Endothelial cell of umbilical vein (primary cell): ENCODE measurements at regions not wholly inside any gene's neighbourhood (a gene's known extent, or its start where the extent isn't known, plus 50 kb on each side); places are given as distances from the start of the nearest gene placed in this dataset.

Source experiments
- BruUV-seq: library from RNA; stranded (reverse); fragments of 400-500 nt; replicated peaks from 2 replicates; lab custom pipeline; 2021; lab: Mats Ljungman, UMichigan
- CTCF ChIA-PET: fragments of 300-600, 350-600 bp; sonication (Branson Sonifier 250); formaldehyde crosslinking; loops from one replicate; lab custom pipeline; 2021; ENCODE audit warnings: antibody characterized with exemption, inconsistent platforms; lab: Charles Lee
- POLR2A ChIA-PET: fragments of 300-600, 350-600 bp; sonication (Branson Sonifier 250); formaldehyde crosslinking; loops from one replicate; lab custom pipeline; 2021; ENCODE audit warnings: antibody characterized with exemption, inconsistent platforms; lab: Charles Lee
- DNase-seq: peaks from one replicate; pipeline ENCODE4 v3.0.0-alpha.2; 2011; ENCODE audit warnings: low read depth, low spot score
- FAIRE-seq: peaks from 2 replicates; lab custom pipeline; 2011; peaks lifted over from hg19 to GRCh38; lab: Jason Lieb, UNC
- H2AFZ ChIP-seq: 2 replicates; pipeline ENCODE4 v1.6.0; 2012; ENCODE audit warnings: low read depth, low read length, control low read depth, inconsistent platforms
- H3K27ac ChIP-seq: 2 replicates; pipeline ENCODE4 v1.5.1; 2011; ENCODE audit warnings: low read depth, mild to moderate bottlenecking, control low read depth, low read length, moderate library complexity; ENCODE audit not compliant: insufficient read depth
- H3K27me3 ChIP-seq, 2 experiments: 2 replicates each; pipeline versions ENCODE4 v1.6.0 to v1.6.1; 2011; ENCODE audit warnings: low read length in 2 of 2, mixed read lengths in 1 of 2; ENCODE audit not compliant: control insufficient read depth in 2 of 2, insufficient read depth in 2 of 2
- H3K36me3 ChIP-seq, 2 experiments: 2 replicates in 1 of 2; 3 replicates in 1 of 2; pipeline ENCODE4 v1.5.1; 2011; ENCODE audit warnings: low read length in 2 of 2, mild to moderate bottlenecking in 1 of 2, moderate library complexity in 1 of 2; ENCODE audit not compliant: control insufficient read depth in 2 of 2, insufficient read depth in 2 of 2; ENCODE audit errors: extremely low read depth in 1 of 2
- H3K4me1 ChIP-seq: 3 replicates; pipeline ENCODE4 v1.5.1; 2011; ENCODE audit warnings: mild to moderate bottlenecking, low read length; ENCODE audit not compliant: control insufficient read depth, insufficient read depth; ENCODE audit errors: extremely low read depth
- H3K4me2 ChIP-seq: 2 replicates; pipeline ENCODE4 v1.6.1; 2011; ENCODE audit warnings: low read length, control low read depth, mixed read lengths; ENCODE audit not compliant: insufficient read depth
- H3K4me3 ChIP-seq, 3 experiments: fragments of 200-600 bp in 1 of 3; sonication (generic), shearing (Covaris generic) in 1 of 3; replicated peaks in 1 of 3; 2 replicates each; pipeline ENCODE4 v1.5.1; 2011 to 2016; ENCODE audit warnings: control low read depth in 3 of 3, low read length in 3 of 3, mild to moderate bottlenecking in 2 of 3, inconsistent platforms in 1 of 3, low read depth in 1 of 3, moderate library complexity in 1 of 3; ENCODE audit not compliant: insufficient read depth in 1 of 3
- H3K79me2 ChIP-seq: 2 replicates; pipeline ENCODE4 v1.6.0; 2012; ENCODE audit warnings: low read length, inconsistent platforms; ENCODE audit not compliant: control insufficient read depth, insufficient read depth
- H3K9ac ChIP-seq: replicated peaks from 2 replicates; pipeline ENCODE3; 2011; ENCODE audit warnings: low read length, control low read depth; ENCODE audit not compliant: insufficient read depth; ENCODE audit errors: extremely low read depth
- H3K9me1 ChIP-seq: replicated peaks from 3 replicates; pipeline ENCODE4 v1.6.0; 2011; ENCODE audit warnings: mild to moderate bottlenecking, low read length; ENCODE audit not compliant: control insufficient read depth, insufficient read depth; ENCODE audit errors: extremely low read depth
- H3K9me3 ChIP-seq: replicated peaks from 2 replicates; pipeline ENCODE4 v1.5.1; 2012; ENCODE audit warnings: low read length, inconsistent platforms; ENCODE audit not compliant: control insufficient read depth, insufficient read depth
- H4K20me1 ChIP-seq: replicated peaks from 2 replicates; pipeline ENCODE3; 2011; ENCODE audit warnings: mild to moderate bottlenecking, low read length; ENCODE audit not compliant: control insufficient read depth, insufficient read depth; ENCODE audit errors: extremely low read depth
- EZH2 ChIP-seq: IDR thresholded peaks from 2 replicates; pipeline ENCODE4 v1.6.1; 2012; ENCODE audit warnings: borderline replicate concordance, low read depth, mild to moderate bottlenecking, moderate library complexity, low read length, inconsistent platforms; ENCODE audit not compliant: severe bottlenecking
- FOS ChIP-seq: IDR thresholded peaks from 2 replicates; pipeline ENCODE4 v1.6.1; 2011; ENCODE audit warnings: mild to moderate bottlenecking, low read length, moderate library complexity, borderline replicate concordance; ENCODE audit not compliant: insufficient read depth
- GATA2 ChIP-seq: IDR thresholded peaks from 2 replicates; pipeline ENCODE4 v1.7.0; 2011; ENCODE audit warnings: low read depth, mild to moderate bottlenecking, moderate library complexity, mixed read lengths, low read length; ENCODE audit not compliant: insufficient read length, insufficient read depth
- JUN ChIP-seq: IDR thresholded peaks from 2 replicates; pipeline ENCODE4 v1.6.1; 2011; ENCODE audit warnings: borderline replicate concordance, low read depth; ENCODE audit not compliant: insufficient read length, insufficient read depth
- MYC ChIP-seq: IDR thresholded peaks from one replicate; pipeline ENCODE4 v1.6.1; 2011; ENCODE audit warnings: mild to moderate bottlenecking, low read depth, low read length
- POLR2A ChIP-seq: IDR thresholded peaks from 2 replicates; pipeline ENCODE4 v1.6.1; 2012; ENCODE audit warnings: low read depth, mild to moderate bottlenecking, control low read depth, low read length
- POLR2AphosphoS5 ChIP-seq: IDR thresholded peaks from 2 replicates; pipeline ENCODE4 v1.6.1; 2012; ENCODE audit warnings: low read depth, mild to moderate bottlenecking, control low read depth, low read length, moderate library complexity; ENCODE audit not compliant: insufficient read depth
- dilution Hi-C: fragments of 300-500 bp; cut with MboI; formaldehyde crosslinking; loops from one replicate; pipeline ENCODE4 v1.15.0; 2019; ENCODE audit warnings: low sequenced_read_pairs; ENCODE audit not compliant: extremely low pct_ligation_motif_present
- intact Hi-C: fragments of 100-400 bp; cut with micrococcal nuclease; formaldehyde crosslinking; loops from one replicate; pipeline ENCODE4 v1.10.0; 2022
- TF ChIP-seq, protein P1 (sequence below), 2 donors: IDR thresholded peaks; 1 replicate in 1 of 2; 2 replicates in 1 of 2; pipeline ENCODE4 v1.5.1; 2011; ENCODE audit warnings: low read length in 2 of 2, mild to moderate bottlenecking in 2 of 2, moderate library complexity in 2 of 2, control low read depth in 1 of 2, inconsistent platforms in 1 of 2, low read depth in 1 of 2; ENCODE audit not compliant: insufficient read depth in 1 of 2; ENCODE audit errors: extremely low read depth in 1 of 2
- TF ChIP-seq, protein P2 (sequence below): IDR thresholded peaks from 2 replicates; pipeline ENCODE4 v1.6.1; 2011; ENCODE audit not compliant: insufficient read depth, insufficient read length

DNA sequence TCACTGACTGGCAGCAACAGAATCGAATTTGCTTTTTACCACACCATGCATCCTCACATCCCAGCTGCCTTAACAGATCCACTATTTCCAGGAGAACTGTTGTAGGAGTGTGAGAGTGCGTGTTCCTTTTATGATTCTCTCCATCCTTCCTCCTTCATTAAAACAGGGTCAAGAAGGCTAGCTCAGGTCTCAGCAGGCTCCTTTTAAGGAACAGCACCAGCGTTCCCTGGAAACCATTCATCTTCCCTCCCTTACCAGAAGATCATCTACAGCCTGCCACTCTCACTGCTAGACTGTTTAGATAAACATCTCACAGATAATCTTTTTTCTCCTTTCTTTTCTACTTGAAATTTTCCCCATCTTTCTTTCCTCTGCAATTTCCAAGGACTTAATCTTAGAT lies 1531.9 kb upstream of the CDH8 start:
- ChIA-PET POLR2A (no interaction called here), CTCF (no interaction called here)
- Histone ChIP-seq H3K27me3 (no peaks in the 10 kb centered on the region), H3K27ac (no peak overlapping the region), H2AFZ (no peak overlapping the region), H3K4me3 (no peak overlapping the region), H3K36me3 (no peaks in the 10 kb centered on the region), H3K9me1 (no peaks in the 10 kb centered on the region), H3K4me1 (no peaks in the 10 kb centered on the region), H4K20me1 (no peaks in the 10 kb centered on the region), H3K9ac (no peak overlapping the region), H3K9me3 (no peaks in the 10 kb centered on the region), H3K4me2 (no peak overlapping the region), H3K79me2 (no peaks in the 10 kb centered on the region)
- TF ChIP-seq EZH2: no peak
- no peak for TF ChIP-seq FOS
- TF ChIP-seq, protein P1, sequence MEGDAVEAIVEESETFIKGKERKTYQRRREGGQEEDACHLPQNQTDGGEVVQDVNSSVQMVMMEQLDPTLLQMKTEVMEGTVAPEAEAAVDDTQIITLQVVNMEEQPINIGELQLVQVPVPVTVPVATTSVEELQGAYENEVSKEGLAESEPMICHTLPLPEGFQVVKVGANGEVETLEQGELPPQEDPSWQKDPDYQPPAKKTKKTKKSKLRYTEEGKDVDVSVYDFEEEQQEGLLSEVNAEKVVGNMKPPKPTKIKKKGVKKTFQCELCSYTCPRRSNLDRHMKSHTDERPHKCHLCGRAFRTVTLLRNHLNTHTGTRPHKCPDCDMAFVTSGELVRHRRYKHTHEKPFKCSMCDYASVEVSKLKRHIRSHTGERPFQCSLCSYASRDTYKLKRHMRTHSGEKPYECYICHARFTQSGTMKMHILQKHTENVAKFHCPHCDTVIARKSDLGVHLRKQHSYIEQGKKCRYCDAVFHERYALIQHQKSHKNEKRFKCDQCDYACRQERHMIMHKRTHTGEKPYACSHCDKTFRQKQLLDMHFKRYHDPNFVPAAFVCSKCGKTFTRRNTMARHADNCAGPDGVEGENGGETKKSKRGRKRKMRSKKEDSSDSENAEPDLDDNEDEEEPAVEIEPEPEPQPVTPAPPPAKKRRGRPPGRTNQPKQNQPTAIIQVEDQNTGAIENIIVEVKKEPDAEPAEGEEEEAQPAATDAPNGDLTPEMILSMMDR (IDR thresholded peaks at IDR 0.05; ENCODE audit: extremely low read depth in 1 of 2, insufficient read depth in 1 of 2, low read depth in 1 of 2, low read length in 2 of 2): no peak
- TF ChIP-seq JUN: no peak
- TF ChIP-seq POLR2A: no peak
- TF ChIP-seq, protein P2, sequence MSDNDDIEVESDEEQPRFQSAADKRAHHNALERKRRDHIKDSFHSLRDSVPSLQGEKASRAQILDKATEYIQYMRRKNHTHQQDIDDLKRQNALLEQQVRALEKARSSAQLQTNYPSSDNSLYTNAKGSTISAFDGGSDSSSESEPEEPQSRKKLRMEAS: no peak
- TF ChIP-seq GATA2: no peak
- no peak for TF ChIP-seq MYC
- no peak for TF ChIP-seq POLR2AphosphoS5
- FAIRE-seq (no peak), DNase-seq (no peak)
- intact Hi-C loops (no loop called here), dilution Hi-C loops (no loop called here)
- BruUV-seq: no TSS peak
